ENCODE measurements at regions not wholly inside any gene's neighbourhood (a gene's known extent, or its start where the extent isn't known, plus 50 kb on each side); places are given as distances from the start of the nearest gene placed in this dataset.
"Not testable (repeated sequence)": the region's sequence is repeated elsewhere in the genome, so short reads cannot be mapped to it uniquely, and the experiment has no call there.

DNA sequence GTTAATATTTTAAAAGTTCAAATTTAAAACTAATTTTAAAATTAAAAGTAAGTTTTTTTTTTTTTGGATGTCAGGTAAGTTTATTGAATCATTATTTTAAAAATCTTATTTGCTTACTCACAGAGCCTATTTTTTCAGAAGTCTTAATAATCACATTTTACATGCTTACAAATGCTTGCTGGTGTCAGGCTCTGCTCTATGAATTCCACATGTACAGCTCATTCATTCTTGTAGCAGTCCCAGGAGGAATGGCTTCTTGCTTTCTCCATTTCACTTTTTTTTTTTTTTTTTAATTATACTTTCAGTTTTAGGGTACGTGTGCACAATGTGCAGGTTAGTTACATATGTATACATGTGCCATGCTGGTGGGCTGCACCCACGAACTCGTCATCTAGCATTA is 368.1 kb downstream of the HS3ST1 start:
- BruUV-seq (replicated peaks); in situ Hi-C loops (cut with MboI; ENCODE audit: low sequenced_read_pairs): not testable (repeated sequence)

DNA sequence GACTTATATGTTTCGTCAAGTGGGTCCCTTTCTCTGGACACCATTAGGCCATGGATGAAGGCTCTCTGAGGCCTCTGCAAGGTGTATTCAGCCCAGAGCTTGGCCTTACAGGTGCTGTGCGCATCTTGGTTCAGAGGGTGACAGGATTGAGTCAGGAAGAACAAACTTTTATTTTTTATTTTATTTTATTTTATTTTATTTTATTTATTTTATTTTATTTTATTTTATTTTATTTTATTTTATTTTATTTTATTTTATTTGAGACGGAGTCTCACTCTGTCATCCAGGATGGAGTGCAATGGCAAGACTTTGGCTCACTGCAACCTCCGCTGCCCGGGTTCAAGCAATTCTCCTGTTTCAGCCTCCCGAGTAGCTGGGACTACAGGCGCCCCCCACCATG is 370.4 kb upstream of the CLNK start:
- ATAC-seq (ENCODE audit: low read depth); BruUV-seq (replicated peaks); H3K27ac ChIP-seq (ENCODE audit: insufficient read depth, low read length); H3K56ac ChIP-seq (ENCODE audit: extremely low read depth, insufficient read depth, low read length); H2BK120ac ChIP-seq (ENCODE audit: low read depth, low read length); H2AK5ac ChIP-seq (ENCODE audit: low read depth, low read length); H3K27me3 ChIP-seq (ENCODE audit: control insufficient read depth, insufficient read depth, low read length); H2BK15ac ChIP-seq (ENCODE audit: low read depth, low read length); H3K4me2 ChIP-seq (ENCODE audit: low read depth, low read length); DNase-seq; dilution Hi-C loops (cut with HindIII; ENCODE audit: low sequenced_read_pairs, unreplicated experiment); H3K14ac ChIP-seq (replicated peaks; ENCODE audit: low read depth, low read length); H3K4ac ChIP-seq (ENCODE audit: low read depth, low read length); H4K8ac ChIP-seq (ENCODE audit: low read depth in 2 of 2, low read length in 2 of 2); CTCF ChIA-PET; H3K9me1 ChIP-seq (ENCODE audit: insufficient read depth, low read length); H3K9ac ChIP-seq (ENCODE audit: low read depth, low read length); H3K23ac ChIP-seq (ENCODE audit: low read depth, low read length); H4K20me1 ChIP-seq (ENCODE audit: insufficient read depth, low read length); H3K4me1 ChIP-seq (ENCODE audit: control insufficient read depth, insufficient read depth, low read length); intact Hi-C loops (cut with micrococcal nuclease); H3K36me3 ChIP-seq (ENCODE audit: control insufficient read depth, insufficient read depth, low read length); H2AK9ac ChIP-seq (replicated peaks; ENCODE audit: low read depth, low read length, poor library complexity); in situ Hi-C loops (cut with MboI; ENCODE audit: low sequenced_read_pairs); H3K18ac ChIP-seq (ENCODE audit: low read depth, low read length); H4K91ac ChIP-seq (ENCODE audit: insufficient read depth, low read depth, low read length); H2AFZ ChIP-seq (replicated peaks; ENCODE audit: low read length, poor library complexity); H4K5ac ChIP-seq (ENCODE audit: low read depth, low read length); H2BK20ac ChIP-seq (ENCODE audit: low read depth, low read length); H2BK5ac ChIP-seq (ENCODE audit: low read depth, low read length, poor library complexity, severe bottlenecking); POLR2A ChIA-PET (ENCODE audit: unreplicated experiment); H3K79me1 ChIP-seq (ENCODE audit: low read depth in 1 of 2, low read length in 2 of 2); H3K4me3 ChIP-seq (ENCODE audit: insufficient read depth, low read depth, low read length): not testable (repeated sequence)
- peaks cover 11% of the 10 kb centered on the region for H3K9me3 ChIP-seq (ENCODE audit: control insufficient read depth, insufficient read depth, low read length)
- WGBS, 2 experiments (ENCODE audit: extremely low coverage in 2 of 2, insufficient read length in 1 of 2), result no CpG with 5 or more reads among the region's 7 CpGs

More for the DNA sequence above, 368.1 kb downstream of the HS3ST1 start:
- H3K9me3 ChIP-seq (ENCODE audit: control insufficient read depth, insufficient read depth, low read length); H3K27ac ChIP-seq (ENCODE audit: insufficient read depth, low read length); H3K4me3 ChIP-seq (ENCODE audit: insufficient read depth, low read depth, low read length); H2BK5ac ChIP-seq (ENCODE audit: low read depth, low read length, poor library complexity, severe bottlenecking); H2BK15ac ChIP-seq (ENCODE audit: low read depth, low read length); H2BK120ac ChIP-seq (ENCODE audit: low read depth, low read length); H3K9me1 ChIP-seq (ENCODE audit: insufficient read depth, low read length); dilution Hi-C loops (cut with HindIII; ENCODE audit: low sequenced_read_pairs, unreplicated experiment); H3K4me1 ChIP-seq (ENCODE audit: control insufficient read depth, insufficient read depth, low read length); H3K27me3 ChIP-seq (ENCODE audit: control insufficient read depth, insufficient read depth, low read length); H3K36me3 ChIP-seq (ENCODE audit: control insufficient read depth, insufficient read depth, low read length); intact Hi-C loops (cut with micrococcal nuclease); H3K79me1 ChIP-seq (ENCODE audit: low read depth in 1 of 2, low read length in 2 of 2); H3K4ac ChIP-seq (ENCODE audit: low read depth, low read length); H2AK5ac ChIP-seq (ENCODE audit: low read depth, low read length); H2AFZ ChIP-seq (replicated peaks; ENCODE audit: low read length, poor library complexity); H3K9ac ChIP-seq (ENCODE audit: low read depth, low read length); H3K18ac ChIP-seq (ENCODE audit: low read depth, low read length); H3K23ac ChIP-seq (ENCODE audit: low read depth, low read length); H4K20me1 ChIP-seq (ENCODE audit: insufficient read depth, low read length); POLR2A ChIA-PET (ENCODE audit: unreplicated experiment); DNase-seq; H2AK9ac ChIP-seq (replicated peaks; ENCODE audit: low read depth, low read length, poor library complexity); H2BK20ac ChIP-seq (ENCODE audit: low read depth, low read length); H4K5ac ChIP-seq (ENCODE audit: low read depth, low read length); H3K56ac ChIP-seq (ENCODE audit: extremely low read depth, insufficient read depth, low read length); H4K8ac ChIP-seq (ENCODE audit: low read depth in 2 of 2, low read length in 2 of 2); H4K91ac ChIP-seq (ENCODE audit: insufficient read depth, low read depth, low read length); H3K14ac ChIP-seq (replicated peaks; ENCODE audit: low read depth, low read length); CTCF ChIA-PET; H3K4me2 ChIP-seq (ENCODE audit: low read depth, low read length): not testable (repeated sequence)
- no CpG with 5 or more reads among the region's 3 CpGs for WGBS, 2 experiments (ENCODE audit: extremely low coverage in 2 of 2, insufficient read length in 1 of 2)
- 0 out of 2 replicates have a peak, but pooled peaks have one; percentile 27 for ATAC-seq (ENCODE audit: low read depth)

Measured in IMR-90 (cell line).